G401 (cell line): ENCODE measurements at regions not wholly inside any gene's neighbourhood (a gene's known extent, or its start where the extent isn't known, plus 50 kb on each side); places are given as distances from the start of the nearest gene placed in this dataset.
A peak's percentile ranks its signal among the peaks of the same experiment; 100 is the strongest.
"Not testable (repeated sequence)": the region's sequence is repeated elsewhere in the genome, so short reads cannot be mapped to it uniquely, and the experiment has no call there.

Experiments
- DNase-seq: peaks from one replicate; pipeline ENCODE4 v3.0.0-alpha.2; 2015; ENCODE audit warnings: low spot score
- in situ Hi-C: cut with HindIII; loops from 2 replicates; pipeline ENCODE4 v1.10.0; 2016; ENCODE audit warnings: low sequenced_read_pairs, mixed read lengths

GRCh38 chr14:84927096-84927827 is 602.7 kb upstream of the FLRT2 start:
- peak; percentile 1 for DNase-seq
- in situ Hi-C loops: no loop called here

DNA sequence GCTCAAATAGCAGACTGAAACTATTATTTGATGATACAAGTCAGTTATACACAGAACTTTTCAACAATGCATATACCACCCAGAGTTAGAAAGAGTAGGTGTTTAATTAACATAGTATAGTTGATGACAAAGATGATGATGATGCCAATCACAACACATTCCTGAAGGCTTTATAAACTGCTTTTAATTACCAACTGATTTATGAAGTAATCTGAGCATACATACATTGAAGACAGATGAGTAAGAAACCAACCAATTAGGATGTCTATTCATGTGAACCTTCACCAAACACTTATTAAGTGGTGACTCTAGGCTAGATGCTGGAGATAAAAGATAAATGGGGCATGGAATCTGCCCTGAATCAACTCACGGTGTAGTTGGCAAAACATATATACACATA is 600.9 kb upstream of the FLRT2 start:
- in situ Hi-C loops: no loop called here

GRCh38 chr14:84929834-84930233 is 600.1 kb upstream of the FLRT2 start:
- in situ Hi-C loops: no loop called here
- DNase-seq: no peak

More for the DNA sequence above, 600.9 kb upstream of the FLRT2 start:
- DNase-seq: no peak

GRCh38 chr14:84937016-84937415 is 592.9 kb upstream of the FLRT2 start:
- no peak for DNase-seq
- in situ Hi-C loops: no loop called here

GRCh38 chr14:84937449-84937848 is 592.5 kb upstream of the FLRT2 start:
- in situ Hi-C loops: no loop called here

DNA sequence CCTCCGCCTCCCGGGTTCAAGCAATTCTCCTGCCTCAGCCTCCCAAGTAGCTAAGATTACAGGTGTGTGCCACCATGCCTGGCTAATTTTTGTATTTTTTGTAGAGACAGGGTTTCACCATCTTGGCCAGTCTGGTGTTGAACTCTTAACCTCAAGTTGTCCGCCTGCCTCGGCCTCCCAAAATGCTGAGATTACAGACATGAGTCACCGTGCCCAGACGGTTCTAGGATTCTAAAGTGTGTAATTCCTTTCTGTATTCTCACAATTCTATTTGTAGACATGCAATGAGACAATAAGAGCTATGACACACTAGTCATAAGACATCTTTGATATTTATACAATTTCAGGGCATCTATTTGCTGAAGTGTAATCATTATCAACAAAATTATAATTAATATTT is 585.0 kb upstream of the FLRT2 start:
- in situ Hi-C loops, DNase-seq: not testable (repeated sequence)

More at GRCh38 chr14:84937449-84937848, 592.5 kb upstream of the FLRT2 start:
- no peak for DNase-seq

GRCh38 chr14:84959851-84960520 is 570.0 kb upstream of the FLRT2 start:
- in situ Hi-C loops: no loop called here
- DNase-seq: no peak

GRCh38 chr14:84961637-84962036 is 568.3 kb upstream of the FLRT2 start:
- in situ Hi-C loops: no loop called here
- DNase-seq: peak; percentile 11

DNA sequence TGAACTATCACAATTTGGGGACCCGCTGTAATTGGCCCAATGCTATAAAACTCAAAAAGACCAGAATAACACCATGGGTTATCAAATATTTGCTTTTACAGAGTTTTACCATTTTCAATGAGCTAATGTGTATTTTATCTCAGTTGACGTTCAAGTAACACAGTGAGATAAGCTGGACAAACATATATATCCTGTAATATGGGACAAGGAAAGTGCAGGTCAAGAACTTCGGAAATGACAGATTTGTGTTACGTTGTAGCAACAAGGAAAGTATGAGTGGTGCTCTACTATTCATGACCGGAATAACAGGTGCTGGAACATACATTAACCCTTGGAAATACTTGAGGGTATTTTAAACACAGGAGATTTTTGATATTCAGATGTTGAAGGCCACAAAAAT is 566.4 kb upstream of the FLRT2 start:
- in situ Hi-C loops: no loop called here
- DNase-seq: no peak

DNA sequence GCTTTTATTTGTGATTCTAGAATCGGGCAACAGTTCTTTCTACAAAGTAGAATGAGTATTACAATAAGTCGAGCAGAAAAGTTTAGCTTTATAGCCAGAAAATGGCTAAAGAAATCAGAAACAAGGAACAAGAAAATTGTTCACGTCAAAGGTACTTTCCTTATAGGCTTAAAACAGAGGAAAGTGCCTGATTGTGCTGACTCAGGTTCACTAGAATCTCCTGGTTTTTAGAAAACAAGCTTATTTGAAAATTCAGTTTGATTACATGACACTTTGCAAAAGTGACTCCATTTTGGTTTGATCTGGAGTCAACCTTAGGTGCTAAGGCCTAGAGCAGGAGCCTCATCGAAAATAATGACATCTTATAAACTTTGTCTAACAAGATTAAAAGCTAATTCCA is 564.7 kb upstream of the FLRT2 start:
- in situ Hi-C loops: no loop called here
- DNase-seq: no peak

DNA sequence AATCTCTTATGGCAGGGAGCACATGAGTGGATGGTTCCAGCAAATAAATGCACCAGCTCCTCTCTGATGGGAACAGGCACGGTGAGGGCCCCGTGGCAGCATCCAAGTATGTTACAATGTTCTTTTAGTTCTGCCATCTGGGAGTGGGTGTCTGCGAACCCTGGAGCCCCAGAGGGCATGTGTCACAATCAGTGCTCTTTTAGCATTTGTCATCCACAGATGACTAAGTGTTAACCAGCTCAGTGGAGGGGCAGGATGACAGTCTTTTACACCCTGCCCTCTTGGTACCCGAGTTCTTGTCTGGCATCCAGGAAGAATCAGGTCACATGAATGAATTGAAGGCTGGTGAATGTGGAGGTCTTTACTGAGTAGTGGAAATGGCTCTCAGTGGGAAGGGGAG is 560.4 kb upstream of the FLRT2 start:
- in situ Hi-C loops: no loop called here
- DNase-seq: no peak

GRCh38 chr14:84975241-84975902 is 554.6 kb upstream of the FLRT2 start:
- in situ Hi-C loops: no loop called here
- no peak for DNase-seq

DNA sequence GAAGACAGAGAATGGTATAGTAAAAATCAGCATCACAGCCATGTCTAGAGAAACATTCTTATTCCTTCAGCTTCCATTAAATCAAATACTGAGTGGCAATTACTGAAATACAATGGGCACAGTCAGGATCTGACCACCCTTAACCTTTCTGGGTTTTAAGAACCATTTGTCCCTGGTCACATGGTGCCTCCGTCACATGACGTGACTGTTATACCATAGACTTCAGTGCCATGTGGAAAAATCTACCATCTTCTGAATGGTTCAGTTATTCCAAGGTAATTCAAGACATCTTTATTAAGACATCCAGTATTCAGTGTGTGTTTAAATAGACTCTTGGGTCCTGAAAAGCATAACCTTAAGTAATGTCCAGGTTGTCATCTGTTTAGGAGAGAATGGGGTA is 553.1 kb upstream of the FLRT2 start:
- DNase-seq: no peak
- in situ Hi-C loops: no loop called here

- DNase-seq: no peak
- in situ Hi-C loops: no loop called here
These were observed 542.9 kb upstream of the FLRT2 start for GRCh38 chr14:84987042-84987441.

GRCh38 chr14:84988357-84988756 is 541.6 kb upstream of the FLRT2 start:
- in situ Hi-C loops: no loop called here

GRCh38 chr14:84991021-84991420 is 538.9 kb upstream of the FLRT2 start:
- in situ Hi-C loops: no loop called here
- no peak for DNase-seq

More at GRCh38 chr14:84988357-84988756, 541.6 kb upstream of the FLRT2 start:
- DNase-seq: no peak

GRCh38 chr14:84998216-84998615 is 531.7 kb upstream of the FLRT2 start:
- DNase-seq: no peak
- in situ Hi-C loops: no loop called here

- in situ Hi-C loops: no loop called here
- no peak for DNase-seq
These were observed 527.1 kb upstream of the FLRT2 start for GRCh38 chr14:85002846-85003245.

- in situ Hi-C loops: no loop called here
- DNase-seq: no peak
These were observed 526.1 kb upstream of the FLRT2 start for GRCh38 chr14:85003805-85004204.

- no peak for DNase-seq
- in situ Hi-C loops: no loop called here
These were observed 520.4 kb upstream of the FLRT2 start for GRCh38 chr14:85009506-85009905.
